LNCaP clone FGC (cell line): ENCODE measurements at regions not wholly inside any gene's neighbourhood (a gene's known extent, or its start where the extent isn't known, plus 50 kb on each side); places are given as distances from the start of the nearest gene placed in this dataset.

Experiments
- DNase-seq: peaks from one replicate; pipeline ENCODE4 v3.0.0-alpha.2; 2011; ENCODE audit warnings: low read depth
- H3K4me3 ChIP-seq: 2 replicates; pipeline ENCODE4 v1.5.1; 2011; ENCODE audit warnings: mild to moderate bottlenecking, low read depth, low read length, control low read depth
- TF ChIP-seq, protein P1 (sequence below): IDR thresholded peaks from 2 replicates; pipeline ENCODE4 v1.5.1; 2012; ENCODE audit warnings: mild to moderate bottlenecking; ENCODE audit not compliant: control insufficient read depth, insufficient read depth; ENCODE audit errors: extremely low read depth

DNA sequence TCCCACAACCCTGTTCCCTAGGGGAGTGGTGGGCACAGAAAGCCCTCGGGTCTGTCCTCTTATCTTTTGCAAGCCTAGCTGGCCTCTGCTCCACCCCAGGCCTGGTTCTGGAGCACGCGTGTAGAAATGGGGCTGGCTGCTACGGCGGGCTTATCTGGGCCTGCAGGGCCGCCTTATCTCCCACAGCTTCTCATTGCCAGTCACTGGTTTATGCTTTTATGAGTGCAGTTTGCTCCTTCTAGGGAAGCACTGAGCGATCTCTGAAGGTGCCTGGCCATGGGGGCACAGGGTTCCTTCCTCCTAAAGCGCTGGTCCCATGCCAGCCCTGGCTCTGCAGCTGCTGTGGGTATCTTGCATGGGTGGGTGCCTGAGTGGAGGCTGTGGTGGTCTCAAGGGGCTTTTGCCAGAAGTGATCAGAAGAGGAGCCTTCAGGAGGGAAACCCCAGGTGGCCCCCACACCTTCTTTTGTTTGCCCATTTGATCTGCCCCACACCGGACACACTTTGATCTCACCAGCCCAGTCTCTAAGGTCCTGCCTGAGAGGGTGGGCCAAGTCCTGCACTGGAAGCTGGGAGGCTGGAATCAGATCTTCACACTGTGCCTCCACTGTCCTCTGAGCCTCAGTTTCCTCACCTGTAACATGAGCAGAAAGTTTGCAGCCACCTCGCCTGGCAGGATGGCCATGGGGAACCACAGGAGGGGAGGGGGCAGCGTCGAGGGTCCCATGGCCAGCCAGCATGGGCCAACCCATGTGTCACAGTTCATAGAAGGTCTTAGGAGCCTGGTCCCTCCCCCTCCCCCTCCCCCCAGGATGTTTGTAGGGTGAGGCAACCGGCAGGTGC is 86.6 kb upstream of the FGF3 start:
- H3K4me3 ChIP-seq, result no peak overlapping the region
- no peak for DNase-seq
- TF ChIP-seq, protein P1, sequence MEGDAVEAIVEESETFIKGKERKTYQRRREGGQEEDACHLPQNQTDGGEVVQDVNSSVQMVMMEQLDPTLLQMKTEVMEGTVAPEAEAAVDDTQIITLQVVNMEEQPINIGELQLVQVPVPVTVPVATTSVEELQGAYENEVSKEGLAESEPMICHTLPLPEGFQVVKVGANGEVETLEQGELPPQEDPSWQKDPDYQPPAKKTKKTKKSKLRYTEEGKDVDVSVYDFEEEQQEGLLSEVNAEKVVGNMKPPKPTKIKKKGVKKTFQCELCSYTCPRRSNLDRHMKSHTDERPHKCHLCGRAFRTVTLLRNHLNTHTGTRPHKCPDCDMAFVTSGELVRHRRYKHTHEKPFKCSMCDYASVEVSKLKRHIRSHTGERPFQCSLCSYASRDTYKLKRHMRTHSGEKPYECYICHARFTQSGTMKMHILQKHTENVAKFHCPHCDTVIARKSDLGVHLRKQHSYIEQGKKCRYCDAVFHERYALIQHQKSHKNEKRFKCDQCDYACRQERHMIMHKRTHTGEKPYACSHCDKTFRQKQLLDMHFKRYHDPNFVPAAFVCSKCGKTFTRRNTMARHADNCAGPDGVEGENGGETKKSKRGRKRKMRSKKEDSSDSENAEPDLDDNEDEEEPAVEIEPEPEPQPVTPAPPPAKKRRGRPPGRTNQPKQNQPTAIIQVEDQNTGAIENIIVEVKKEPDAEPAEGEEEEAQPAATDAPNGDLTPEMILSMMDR, result no peak

GRCh38 chr11:69906453-69906907 is 87.3 kb upstream of the FGF3 start:
- DNase-seq, result no peak
- H3K4me3 ChIP-seq, result no peak overlapping the region
- TF ChIP-seq, protein P1, result no peak

DNA sequence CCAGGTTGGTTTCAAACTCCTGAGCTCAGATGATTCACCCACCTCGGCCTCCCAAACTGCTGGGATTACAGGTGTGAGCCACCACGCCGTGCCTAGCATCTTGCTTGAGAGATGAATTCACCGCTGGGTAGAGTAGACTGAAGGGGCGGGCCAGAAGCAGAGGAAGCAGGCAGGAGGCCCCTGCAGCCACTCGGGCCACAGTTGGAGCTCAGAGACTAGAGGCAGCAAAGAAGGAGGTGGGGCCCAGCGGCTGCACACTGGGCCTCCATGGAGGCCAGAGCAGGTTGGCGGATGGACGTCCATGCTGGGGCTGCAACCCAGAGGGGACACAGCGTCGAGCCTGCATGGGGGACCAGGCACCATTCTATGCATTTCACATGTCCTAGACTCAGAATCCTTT is 88.4 kb upstream of the FGF3 start:
- no peak overlapping the region for H3K4me3 ChIP-seq
- TF ChIP-seq, protein P1, result no peak
- no peak for DNase-seq

- H3K4me3 ChIP-seq, result no peak overlapping the region
- TF ChIP-seq, protein P1, result no peak
- no peak for DNase-seq
Measured at GRCh38 chr11:69908511-69909220, 89.5 kb upstream of the FGF3 start.

- H3K4me3 ChIP-seq, result no peak overlapping the region
- TF ChIP-seq, protein P1, result peak; percentile 65
- no peak for DNase-seq
Measured at GRCh38 chr11:69909561-69910518, 90.6 kb upstream of the FGF3 start.

DNA sequence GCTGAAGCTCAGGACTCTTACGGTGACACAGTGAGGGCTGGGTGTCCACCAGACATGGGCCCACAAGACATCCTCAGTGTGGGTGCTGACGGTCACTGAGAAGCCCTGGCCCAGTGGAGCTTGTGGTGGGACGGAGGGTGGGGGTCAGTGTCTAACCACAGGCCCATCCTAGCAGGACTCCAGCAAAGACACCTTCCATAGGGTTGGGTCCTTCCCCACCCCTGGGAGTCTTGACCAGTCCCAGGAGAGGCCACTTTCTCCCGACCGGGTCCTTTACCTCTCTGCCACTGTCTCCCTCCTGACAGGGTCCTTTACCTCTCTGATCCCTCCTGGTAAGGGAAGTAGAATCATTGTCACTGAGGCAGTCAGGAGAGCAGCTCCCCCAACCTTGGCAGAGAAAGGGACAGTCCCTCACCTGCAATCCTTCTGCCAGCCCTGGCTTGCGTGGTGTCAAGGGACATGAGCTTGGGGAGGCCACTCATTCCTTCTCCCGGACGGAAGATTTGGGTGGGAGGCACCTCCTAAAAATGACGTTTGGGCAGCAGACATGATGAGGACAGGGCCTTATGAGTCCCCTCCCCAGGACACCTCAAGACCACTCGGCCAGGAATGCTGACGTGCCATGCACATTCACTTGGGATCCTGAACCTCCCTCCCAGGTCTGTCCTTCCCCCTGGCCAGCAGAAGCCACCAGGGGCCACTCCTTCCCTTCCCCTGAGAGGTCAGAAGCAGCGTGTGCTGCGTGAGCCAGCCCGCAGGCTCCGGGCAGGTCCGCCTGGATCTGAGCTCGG is 91.5 kb upstream of the FGF3 start:
- DNase-seq, result no peak
- H3K4me3 ChIP-seq, result no peak overlapping the region
- TF ChIP-seq, protein P1, result no peak
